HepG2 (cell line): ENCODE measurements at regions not wholly inside any gene's neighbourhood (a gene's known extent, or its start where the extent isn't known, plus 50 kb on each side); places are given as distances from the start of the nearest gene placed in this dataset.

Experiments used
- AGO2 ChIP-seq: fragments of 200-400 bp; formaldehyde crosslinking; optimal IDR thresholded peaks from 2 replicates; pipeline ENCODE3; 2017; ENCODE audit warnings: mild to moderate bottlenecking, low read depth, low read length, moderate library complexity
- HNRNPK ChIP-seq: fragments of 200-400 bp; formaldehyde crosslinking; IDR thresholded peaks from 2 replicates; pipeline ENCODE4 v1.6.1; 2018; ENCODE audit warnings: low read length, low read depth, moderate library complexity, mild to moderate bottlenecking; ENCODE audit not compliant: poor library complexity, severe bottlenecking
- LCORL ChIP-seq, 2 experiments: fragments of 450-650 bp in 1 of 2; sonication (generic) in 1 of 2; formaldehyde crosslinking in 1 of 2; IDR thresholded peaks; 2 replicates each; pipeline versions ENCODE4 v1.5.0 to v1.6.1; 2017 to 2020; ENCODE audit warnings: antibody characterized with exemption in 1 of 2, missing genetic modification reagents in 1 of 2
- MBD4 ChIP-seq: IDR thresholded peaks from 2 replicates; pipeline ENCODE4 v1.6.1; 2012; ENCODE audit warnings: low read length, inconsistent platforms, borderline replicate concordance
- NFE2 ChIP-seq: sonication (generic); formaldehyde crosslinking; IDR thresholded peaks from 2 replicates; pipeline ENCODE4 v1.4.0; 2020; ENCODE audit warnings: missing genetic modification reagents
- PAXIP1 ChIP-seq: sonication (generic); formaldehyde crosslinking; conservative IDR thresholded peaks from 2 replicates; pipeline ENCODE4 v1.4.0; 2020; ENCODE audit warnings: mild to moderate bottlenecking, missing genetic modification reagents, moderate library complexity
- SIN3A ChIP-seq: IDR thresholded peaks from 2 replicates; pipeline ENCODE4 v1.6.1; 2011; ENCODE audit warnings: low read depth, mild to moderate bottlenecking, control low read depth, low read length, borderline replicate concordance
- SKI ChIP-seq: fragments of 450-650 bp; IDR thresholded peaks from one replicate; pipeline ENCODE4 v1.6.1; 2018; ENCODE audit warnings: mild to moderate bottlenecking; ENCODE audit not compliant: partially characterized antibody
- SMYD3 ChIP-seq: sonication (generic); formaldehyde crosslinking; IDR thresholded peaks from 2 replicates; pipeline ENCODE4 v1.8.1; 2023; ENCODE audit warnings: mild to moderate bottlenecking, missing genetic modification reagents
- SOX6 ChIP-seq, 2 experiments: fragments of 450-650 bp in 1 of 2; sonication (generic) in 1 of 2; formaldehyde crosslinking in 1 of 2; IDR thresholded peaks; 2 replicates each; pipeline versions ENCODE4 v1.4.0 to v1.6.1; 2017 to 2020; ENCODE audit warnings: antibody characterized with exemption in 1 of 2, mild to moderate bottlenecking in 1 of 2, missing genetic modification reagents in 1 of 2
- ZBTB14 ChIP-seq: sonication (generic); formaldehyde crosslinking; IDR thresholded peaks from 2 replicates; pipeline ENCODE4 v1.4.0; 2020; ENCODE audit warnings: missing genetic modification reagents
- ZEB1 ChIP-seq: IDR thresholded peaks from 2 replicates; pipeline ENCODE4 v1.6.1; 2012; ENCODE audit warnings: mild to moderate bottlenecking, low read depth, inconsistent platforms; ENCODE audit not compliant: insufficient replicate concordance
- ZNF235 ChIP-seq: sonication (generic); formaldehyde crosslinking; IDR thresholded peaks from 2 replicates; pipeline ENCODE4 v1.8.1; 2023; ENCODE audit warnings: mild to moderate bottlenecking, missing genetic modification reagents, borderline replicate concordance
- ZNF253 ChIP-seq: sonication (generic); formaldehyde crosslinking; IDR thresholded peaks from 2 replicates; pipeline ENCODE4 v1.8.0; 2022; ENCODE audit warnings: mild to moderate bottlenecking, missing genetic modification reagents, borderline replicate concordance
- ZNF430 ChIP-seq: sonication (generic); formaldehyde crosslinking; IDR thresholded peaks from 2 replicates; pipeline ENCODE4 v1.9.0; 2021; ENCODE audit warnings: mild to moderate bottlenecking, missing genetic modification reagents
- ZNF558 ChIP-seq: sonication (generic); formaldehyde crosslinking; IDR thresholded peaks from 2 replicates; pipeline ENCODE4 v1.9.0; 2022; ENCODE audit warnings: mild to moderate bottlenecking, missing genetic modification reagents, borderline replicate concordance
- ZNF891 ChIP-seq: sonication (generic); formaldehyde crosslinking; IDR thresholded peaks from 2 replicates; pipeline ENCODE4 v1.5.0; 2020; ENCODE audit warnings: mild to moderate bottlenecking, missing genetic modification reagents
- ZSCAN29 ChIP-seq: sonication (generic); formaldehyde crosslinking; conservative IDR thresholded peaks from 2 replicates; pipeline ENCODE4 v1.4.0; 2020; ENCODE audit warnings: mild to moderate bottlenecking, missing genetic modification reagents
- TF ChIP-seq, protein P1 (sequence below): sonication (generic); formaldehyde crosslinking; IDR thresholded peaks from 2 replicates; pipeline ENCODE4 v1.4.0; 2020; ENCODE audit warnings: missing genetic modification reagents
- TF ChIP-seq, protein P2 (sequence below): sonication (generic); formaldehyde crosslinking; IDR thresholded peaks from 2 replicates; pipeline ENCODE4 v1.5.0; 2020; ENCODE audit warnings: mild to moderate bottlenecking, missing genetic modification reagents

DNA sequence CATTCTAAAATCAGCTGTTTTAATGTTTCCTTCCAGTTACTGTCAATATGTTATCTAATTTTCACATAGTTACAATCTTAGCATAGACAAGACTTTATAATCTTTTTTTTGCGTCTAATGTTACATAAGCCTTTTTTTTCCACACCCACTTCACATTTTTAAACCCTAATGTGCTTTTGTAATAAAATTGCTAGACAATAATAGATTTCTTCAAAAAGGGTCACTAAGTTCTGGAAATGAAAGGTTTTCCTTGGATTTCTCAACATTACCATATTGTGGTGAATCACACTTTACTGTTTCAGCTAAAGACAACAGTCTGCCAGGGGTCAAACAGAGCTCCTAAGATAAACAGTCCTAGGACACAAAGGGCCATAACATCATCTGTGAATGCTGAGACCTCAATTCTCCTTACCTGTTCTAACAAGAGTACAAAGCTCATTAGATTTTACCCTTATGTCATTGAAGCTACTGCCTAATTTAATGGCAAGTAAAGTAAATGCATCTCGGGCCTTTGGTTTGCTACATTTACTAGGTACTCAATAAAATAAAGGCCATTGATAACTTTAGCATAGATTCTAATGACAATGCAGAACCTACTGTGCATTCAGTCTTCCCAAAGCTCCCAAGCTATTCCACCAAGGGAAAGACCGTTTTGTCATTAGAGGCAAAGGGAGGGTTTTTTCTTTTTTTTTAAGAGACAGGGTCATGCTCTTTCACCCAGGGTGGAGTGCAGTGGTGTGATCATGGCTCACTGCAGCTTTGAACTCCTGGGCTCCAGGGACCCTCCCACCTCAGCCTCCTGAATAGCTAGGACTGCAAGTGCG is 111.2 kb upstream of the SLC38A2 start (continued):
- TF ChIP-seq NFE2 (CRISPR knock-in tag) (no peak), ZNF891 (CRISPR knock-in tag) (no peak), SIN3A (no peak), ZEB1 (peak; percentile 66), PAXIP1 (CRISPR knock-in tag) (peak; percentile 83), SKI (peak; percentile 71), SOX6 (IDR thresholded peaks at IDR 0.05) (no peak), SOX6 (CRISPR knock-in tag; IDR thresholded peaks at IDR 0.05) (peak; percentile 95), ZNF430 (no peak), AGO2 (no peak), ZNF253 (CRISPR knock-in tag) (no peak), ZNF558 (CRISPR knock-in tag) (no peak), ZNF235 (CRISPR knock-in tag) (no peak), MBD4 (no peak; the same call in 1 of the 2 replicates), HNRNPK (no peak), SMYD3 (no peak), ZBTB14 (CRISPR knock-in tag) (no peak), ZSCAN29 (CRISPR knock-in tag) (no peak), LCORL (IDR thresholded peaks at IDR 0.05) (no peak), LCORL (CRISPR knock-in tag; IDR thresholded peaks at IDR 0.05) (peak; percentile 60; the same call in 1 of the 2 replicates)
- TF ChIP-seq, protein P1, sequence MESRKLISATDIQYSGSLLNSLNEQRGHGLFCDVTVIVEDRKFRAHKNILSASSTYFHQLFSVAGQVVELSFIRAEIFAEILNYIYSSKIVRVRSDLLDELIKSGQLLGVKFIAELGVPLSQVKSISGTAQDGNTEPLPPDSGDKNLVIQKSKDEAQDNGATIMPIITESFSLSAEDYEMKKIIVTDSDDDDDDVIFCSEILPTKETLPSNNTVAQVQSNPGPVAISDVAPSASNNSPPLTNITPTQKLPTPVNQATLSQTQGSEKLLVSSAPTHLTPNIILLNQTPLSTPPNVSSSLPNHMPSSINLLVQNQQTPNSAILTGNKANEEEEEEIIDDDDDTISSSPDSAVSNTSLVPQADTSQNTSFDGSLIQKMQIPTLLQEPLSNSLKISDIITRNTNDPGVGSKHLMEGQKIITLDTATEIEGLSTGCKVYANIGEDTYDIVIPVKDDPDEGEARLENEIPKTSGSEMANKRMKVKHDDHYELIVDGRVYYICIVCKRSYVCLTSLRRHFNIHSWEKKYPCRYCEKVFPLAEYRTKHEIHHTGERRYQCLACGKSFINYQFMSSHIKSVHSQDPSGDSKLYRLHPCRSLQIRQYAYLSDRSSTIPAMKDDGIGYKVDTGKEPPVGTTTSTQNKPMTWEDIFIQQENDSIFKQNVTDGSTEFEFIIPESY (CRISPR knock-in tag), result no peak
- TF ChIP-seq, protein P2, sequence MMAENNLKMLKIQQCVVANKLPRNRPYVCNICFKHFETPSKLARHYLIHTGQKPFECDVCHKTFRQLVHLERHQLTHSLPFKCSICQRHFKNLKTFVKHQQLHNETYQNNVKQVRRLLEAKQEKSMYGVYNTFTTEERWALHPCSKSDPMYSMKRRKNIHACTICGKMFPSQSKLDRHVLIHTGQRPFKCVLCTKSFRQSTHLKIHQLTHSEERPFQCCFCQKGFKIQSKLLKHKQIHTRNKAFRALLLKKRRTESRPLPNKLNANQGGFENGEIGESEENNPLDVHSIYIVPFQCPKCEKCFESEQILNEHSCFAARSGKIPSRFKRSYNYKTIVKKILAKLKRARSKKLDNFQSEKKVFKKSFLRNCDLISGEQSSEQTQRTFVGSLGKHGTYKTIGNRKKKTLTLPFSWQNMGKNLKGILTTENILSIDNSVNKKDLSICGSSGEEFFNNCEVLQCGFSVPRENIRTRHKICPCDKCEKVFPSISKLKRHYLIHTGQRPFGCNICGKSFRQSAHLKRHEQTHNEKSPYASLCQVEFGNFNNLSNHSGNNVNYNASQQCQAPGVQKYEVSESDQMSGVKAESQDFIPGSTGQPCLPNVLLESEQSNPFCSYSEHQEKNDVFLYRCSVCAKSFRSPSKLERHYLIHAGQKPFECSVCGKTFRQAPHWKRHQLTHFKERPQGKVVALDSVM (CRISPR knock-in tag), result no peak
